Panc1 (cell line): ENCODE measurements at regions not wholly inside any gene's neighbourhood (a gene's known extent, or its start where the extent isn't known, plus 50 kb on each side); places are given as distances from the start of the nearest gene placed in this dataset.
"Not testable (repeated sequence)": the region's sequence is repeated elsewhere in the genome, so short reads cannot be mapped to it uniquely, and the experiment has no call there.

Experiments used
- ATAC-seq: fragments of 200-7000 bp; cut with Tn5 transposase; 2 replicates; pipeline ENCODE4 v1.9.1; 2020; ENCODE audit warnings: mild to moderate bottlenecking, moderate library complexity
- BruUV-seq: library from RNA; stranded (reverse); fragments of 400-500 nt; replicated peaks from 2 replicates; lab custom pipeline; 2021; lab: Mats Ljungman, UMichigan
- CTCF ChIA-PET: fragments of 300-600 bp; sonication (Branson Sonifier 250); formaldehyde crosslinking; loops from one replicate; lab custom pipeline; 2022; ENCODE audit warnings: antibody characterized with exemption; lab: Charles Lee
- POLR2A ChIA-PET: fragments of 300-600 bp; sonication (Branson Sonifier 250); formaldehyde crosslinking; loops from one replicate; lab custom pipeline; 2022; ENCODE audit warnings: antibody characterized with exemption; lab: Charles Lee
- DNase-seq: peaks from one replicate; pipeline ENCODE4 v3.0.0-alpha.2; 2010; ENCODE audit warnings: low read depth, low spot score
- H3K27ac ChIP-seq: 2 replicates; pipeline ENCODE4 v1.5.1; 2011; ENCODE audit warnings: mild to moderate bottlenecking, low read length, inconsistent platforms
- H3K27me3 ChIP-seq: fragments of 200-500 bp; sonication (Bioruptor generic); 2 replicates; pipeline ENCODE4 v1.6.0; 2014; ENCODE audit warnings: low read length, inconsistent platforms; ENCODE audit not compliant: control insufficient read depth, insufficient read depth
- H3K36me3 ChIP-seq: fragments of 200-500 bp; sonication (Bioruptor generic); 2 replicates; pipeline ENCODE4 v1.5.1; 2014; ENCODE audit warnings: inconsistent platforms, mild to moderate bottlenecking, low read length, moderate library complexity; ENCODE audit not compliant: control insufficient read depth, insufficient read depth
- H3K4me1 ChIP-seq: 2 replicates; pipeline ENCODE4 v1.5.1; 2011; ENCODE audit warnings: inconsistent platforms, mild to moderate bottlenecking, low read length, moderate library complexity; ENCODE audit not compliant: control insufficient read depth, insufficient read depth
- H3K4me3 ChIP-seq, 2 experiments: 2 replicates each; pipeline ENCODE4 v1.5.1; 2011 to 2012; ENCODE audit warnings: low read depth in 2 of 2, low read length in 2 of 2, mild to moderate bottlenecking in 2 of 2, inconsistent platforms in 1 of 2, moderate library complexity in 1 of 2
- H3K9me3 ChIP-seq: fragments of 200-500 bp; sonication (Bioruptor generic); 2 replicates; pipeline ENCODE4 v1.5.1; 2014; ENCODE audit warnings: low read depth, mild to moderate bottlenecking, inconsistent platforms, low read length, moderate library complexity; ENCODE audit not compliant: control insufficient read depth, insufficient read depth
- in situ Hi-C: cut with HindIII; loops from 2 replicates; pipeline ENCODE4 v1.10.0; 2016; ENCODE audit warnings: low sequenced_read_pairs, low pct_unique_long_range_greater_than_20kb
- intact Hi-C: fragments of 100-400 bp; cut with micrococcal nuclease; formaldehyde crosslinking; loops from one replicate; pipeline ENCODE4 v1.10.0; 2022; ENCODE audit not compliant: unreplicated experiment

- H3K4me1 ChIP-seq, POLR2A ChIA-PET, H3K27me3 ChIP-seq, H3K9me3 ChIP-seq, DNase-seq, BruUV-seq, H3K27ac ChIP-seq, intact Hi-C loops, CTCF ChIA-PET, in situ Hi-C loops, H3K4me3 ChIP-seq, H3K36me3 ChIP-seq, ATAC-seq: not testable (repeated sequence)
Measured at GRCh38 chr9:138207300-138208179, 330.0 kb downstream of the CACNA1B start.

GRCh38 chr9:138209071-138209644 lies 331.6 kb downstream of the CACNA1B start:
- H3K27me3 ChIP-seq, ATAC-seq, H3K36me3 ChIP-seq, intact Hi-C loops, H3K4me3 ChIP-seq, in situ Hi-C loops, CTCF ChIA-PET, DNase-seq, POLR2A ChIA-PET, H3K4me1 ChIP-seq, H3K27ac ChIP-seq, BruUV-seq, H3K9me3 ChIP-seq: not testable (repeated sequence)

- CTCF ChIA-PET, result not testable (repeated sequence)
Measured at GRCh38 chr9:138210388-138210986, 332.9 kb downstream of the CACNA1B start.

GRCh38 chr9:138211070-138211469 lies 333.5 kb downstream of the CACNA1B start:
- H3K27ac ChIP-seq, DNase-seq, H3K4me1 ChIP-seq, intact Hi-C loops, H3K4me3 ChIP-seq, H3K27me3 ChIP-seq, in situ Hi-C loops, H3K9me3 ChIP-seq, ATAC-seq, POLR2A ChIA-PET, CTCF ChIA-PET, BruUV-seq, H3K36me3 ChIP-seq: not testable (repeated sequence)

More at GRCh38 chr9:138210388-138210986, 332.9 kb downstream of the CACNA1B start:
- H3K27me3 ChIP-seq, H3K36me3 ChIP-seq, POLR2A ChIA-PET, BruUV-seq, H3K27ac ChIP-seq, H3K4me1 ChIP-seq, ATAC-seq, intact Hi-C loops, H3K4me3 ChIP-seq, DNase-seq, H3K9me3 ChIP-seq, in situ Hi-C loops: not testable (repeated sequence)
